OCI-LY3 (cell line): ENCODE measurements at regions not wholly inside any gene's neighbourhood (a gene's known extent, or its start where the extent isn't known, plus 50 kb on each side); places are given as distances from the start of the nearest gene placed in this dataset.

ENCODE experiments used
- EZH2phosphoT487 ChIP-seq: fragments of 200-600 bp; shearing (Covaris generic); IDR thresholded peaks from 2 replicates; pipeline ENCODE4 v1.6.1; 2018; ENCODE audit warnings: antibody characterized with exemption, mixed run types, low read depth
- TF ChIP-seq, protein P1 (sequence below): fragments of 200-600, 300-600 bp; sonication (generic); IDR thresholded peaks from 2 replicates; pipeline ENCODE4 v1.5.1; 2014; ENCODE audit warnings: antibody characterized with exemption, low read length, low read depth

GRCh38 chr4:178026999-178027398 lies 584.8 kb upstream of the AGA start:
- TF ChIP-seq, protein P1, sequence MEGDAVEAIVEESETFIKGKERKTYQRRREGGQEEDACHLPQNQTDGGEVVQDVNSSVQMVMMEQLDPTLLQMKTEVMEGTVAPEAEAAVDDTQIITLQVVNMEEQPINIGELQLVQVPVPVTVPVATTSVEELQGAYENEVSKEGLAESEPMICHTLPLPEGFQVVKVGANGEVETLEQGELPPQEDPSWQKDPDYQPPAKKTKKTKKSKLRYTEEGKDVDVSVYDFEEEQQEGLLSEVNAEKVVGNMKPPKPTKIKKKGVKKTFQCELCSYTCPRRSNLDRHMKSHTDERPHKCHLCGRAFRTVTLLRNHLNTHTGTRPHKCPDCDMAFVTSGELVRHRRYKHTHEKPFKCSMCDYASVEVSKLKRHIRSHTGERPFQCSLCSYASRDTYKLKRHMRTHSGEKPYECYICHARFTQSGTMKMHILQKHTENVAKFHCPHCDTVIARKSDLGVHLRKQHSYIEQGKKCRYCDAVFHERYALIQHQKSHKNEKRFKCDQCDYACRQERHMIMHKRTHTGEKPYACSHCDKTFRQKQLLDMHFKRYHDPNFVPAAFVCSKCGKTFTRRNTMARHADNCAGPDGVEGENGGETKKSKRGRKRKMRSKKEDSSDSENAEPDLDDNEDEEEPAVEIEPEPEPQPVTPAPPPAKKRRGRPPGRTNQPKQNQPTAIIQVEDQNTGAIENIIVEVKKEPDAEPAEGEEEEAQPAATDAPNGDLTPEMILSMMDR = no peak
- no peak for TF ChIP-seq EZH2phosphoT487
